Tibial nerve (tissue), 4 donors: ENCODE measurements at regions not wholly inside any gene's neighbourhood (a gene's known extent, or its start where the extent isn't known, plus 50 kb on each side); places are given as distances from the start of the nearest gene placed in this dataset.

Experiments used
- EP300 ChIP-seq, 2 donors: sonication (generic); formaldehyde crosslinking; IDR thresholded peaks; one replicate each; pipeline ENCODE4 v1.6.1; 2017; ENCODE audit warnings: antibody characterized with exemption in 2 of 2, mild to moderate bottlenecking in 1 of 2
- POLR2A ChIP-seq, 2 donors: fragments of 450-650 bp; IDR thresholded peaks; one replicate each; pipeline ENCODE4 v1.6.1; 2017; ENCODE audit warnings: antibody characterized with exemption in 2 of 2, mild to moderate bottlenecking in 2 of 2, moderate library complexity in 2 of 2
- TF ChIP-seq, protein P1 (sequence below), 5 experiments: fragments of 200-600 bp in 3 of 5; fragments of 450-650 bp in 2 of 5; sonication (generic) in 3 of 5; IDR thresholded peaks; one replicate each; pipeline ENCODE4 v1.5.1; 2016 to 2019; ENCODE audit warnings: antibody characterized with exemption in 5 of 5, mild to moderate bottlenecking in 3 of 5, moderate library complexity in 2 of 5

DNA sequence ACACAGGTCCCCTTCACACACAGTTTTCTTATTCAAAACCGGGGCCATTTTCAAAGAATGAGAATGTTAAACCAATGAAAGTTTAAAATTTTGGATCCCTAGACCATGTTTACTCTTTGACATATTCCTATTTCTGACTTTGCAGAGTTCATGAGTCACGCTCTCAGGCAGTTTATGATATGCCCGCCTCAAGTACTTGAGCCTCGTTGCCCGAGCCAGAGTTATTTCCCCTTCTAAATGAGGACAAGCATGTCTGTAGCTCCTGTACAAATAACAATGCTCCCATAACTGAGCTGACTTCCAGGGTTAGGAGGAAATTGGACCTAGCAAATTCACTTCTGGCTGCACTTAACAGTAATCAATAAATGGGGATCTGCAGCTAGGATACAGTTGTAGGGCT is 87.9 kb upstream of the PDE1C start:
- TF ChIP-seq, protein P1, sequence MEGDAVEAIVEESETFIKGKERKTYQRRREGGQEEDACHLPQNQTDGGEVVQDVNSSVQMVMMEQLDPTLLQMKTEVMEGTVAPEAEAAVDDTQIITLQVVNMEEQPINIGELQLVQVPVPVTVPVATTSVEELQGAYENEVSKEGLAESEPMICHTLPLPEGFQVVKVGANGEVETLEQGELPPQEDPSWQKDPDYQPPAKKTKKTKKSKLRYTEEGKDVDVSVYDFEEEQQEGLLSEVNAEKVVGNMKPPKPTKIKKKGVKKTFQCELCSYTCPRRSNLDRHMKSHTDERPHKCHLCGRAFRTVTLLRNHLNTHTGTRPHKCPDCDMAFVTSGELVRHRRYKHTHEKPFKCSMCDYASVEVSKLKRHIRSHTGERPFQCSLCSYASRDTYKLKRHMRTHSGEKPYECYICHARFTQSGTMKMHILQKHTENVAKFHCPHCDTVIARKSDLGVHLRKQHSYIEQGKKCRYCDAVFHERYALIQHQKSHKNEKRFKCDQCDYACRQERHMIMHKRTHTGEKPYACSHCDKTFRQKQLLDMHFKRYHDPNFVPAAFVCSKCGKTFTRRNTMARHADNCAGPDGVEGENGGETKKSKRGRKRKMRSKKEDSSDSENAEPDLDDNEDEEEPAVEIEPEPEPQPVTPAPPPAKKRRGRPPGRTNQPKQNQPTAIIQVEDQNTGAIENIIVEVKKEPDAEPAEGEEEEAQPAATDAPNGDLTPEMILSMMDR (IDR thresholded peaks at IDR 0.05) = no peak
- no peak for TF ChIP-seq POLR2A (IDR thresholded peaks at IDR 0.05)
- no peak for TF ChIP-seq EP300 (IDR thresholded peaks at IDR 0.05)
